ENCODE measurements at regions not wholly inside any gene's neighbourhood (a gene's known extent, or its start where the extent isn't known, plus 50 kb on each side); places are given as distances from the start of the nearest gene placed in this dataset.

GRCh38 chr18:70663141-70663540 lies 374.3 kb downstream of the SOCS6 start:
- ChIA-PET POLR2A (ENCODE audit: low non-redundant PET) (no interaction called here), CTCF (no interaction called here)
- no peaks in the 10 kb centered on the region for H3K27me3 ChIP-seq (replicated peaks; ENCODE audit: insufficient read depth, low read depth, low read length, poor library complexity)
- no peaks in the 10 kb centered on the region for H3K9me3 ChIP-seq (ENCODE audit: low read depth, low read length, poor library complexity, severe bottlenecking)
- no peaks in the 10 kb centered on the region for H3K36me3 ChIP-seq (ENCODE audit: insufficient read depth, low read length, poor library complexity, severe bottlenecking)
- H3K27ac ChIP-seq (ENCODE audit: low read depth, low read length, poor library complexity, severe bottlenecking) = no peak overlapping the region
- TF ChIP-seq, protein P1, sequence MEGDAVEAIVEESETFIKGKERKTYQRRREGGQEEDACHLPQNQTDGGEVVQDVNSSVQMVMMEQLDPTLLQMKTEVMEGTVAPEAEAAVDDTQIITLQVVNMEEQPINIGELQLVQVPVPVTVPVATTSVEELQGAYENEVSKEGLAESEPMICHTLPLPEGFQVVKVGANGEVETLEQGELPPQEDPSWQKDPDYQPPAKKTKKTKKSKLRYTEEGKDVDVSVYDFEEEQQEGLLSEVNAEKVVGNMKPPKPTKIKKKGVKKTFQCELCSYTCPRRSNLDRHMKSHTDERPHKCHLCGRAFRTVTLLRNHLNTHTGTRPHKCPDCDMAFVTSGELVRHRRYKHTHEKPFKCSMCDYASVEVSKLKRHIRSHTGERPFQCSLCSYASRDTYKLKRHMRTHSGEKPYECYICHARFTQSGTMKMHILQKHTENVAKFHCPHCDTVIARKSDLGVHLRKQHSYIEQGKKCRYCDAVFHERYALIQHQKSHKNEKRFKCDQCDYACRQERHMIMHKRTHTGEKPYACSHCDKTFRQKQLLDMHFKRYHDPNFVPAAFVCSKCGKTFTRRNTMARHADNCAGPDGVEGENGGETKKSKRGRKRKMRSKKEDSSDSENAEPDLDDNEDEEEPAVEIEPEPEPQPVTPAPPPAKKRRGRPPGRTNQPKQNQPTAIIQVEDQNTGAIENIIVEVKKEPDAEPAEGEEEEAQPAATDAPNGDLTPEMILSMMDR (conservative IDR thresholded peaks at IDR 0.05; ENCODE audit: low read depth, low read length) = no peak
- no peak for TF ChIP-seq EZH2 (IDR thresholded peaks at IDR 0.05; ENCODE audit: borderline replicate concordance, low read depth, low read length, poor library complexity, severe bottlenecking)
- DNase-seq (ENCODE audit: low spot score) = no peak
- no peak overlapping the region for H3K4me3 ChIP-seq (ENCODE audit: low read depth, low read length, poor library complexity, severe bottlenecking)
- intact Hi-C loops (cut with micrococcal nuclease; ENCODE audit: unreplicated experiment) = no loop called here
- H3K4me1 ChIP-seq (ENCODE audit: insufficient read depth, low read length, poor library complexity, severe bottlenecking) = no peaks in the 10 kb centered on the region
- no TSS peak for BruUV-seq (replicated peaks)

DNA sequence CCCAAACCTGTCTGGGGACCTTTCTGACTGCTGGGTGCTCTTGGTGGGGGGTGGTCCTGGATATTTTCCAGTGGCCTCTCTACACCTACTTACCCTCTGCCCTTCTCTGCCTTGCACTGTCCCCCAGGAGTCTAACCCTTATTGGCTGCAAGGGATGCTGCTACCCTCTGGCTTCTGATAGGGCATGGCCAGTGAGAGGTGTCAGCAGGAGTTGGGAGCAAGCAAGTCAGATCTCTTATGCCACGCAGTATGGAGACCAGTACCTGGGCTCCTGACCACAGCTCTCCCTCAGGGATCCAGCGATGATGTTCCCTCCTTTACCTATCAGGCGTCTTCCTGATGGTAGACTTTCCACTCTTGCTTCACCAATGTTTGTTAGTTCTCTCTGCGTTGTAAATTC lies 373.7 kb downstream of the SOCS6 start:
- Histone ChIP-seq H3K27me3 (replicated peaks; ENCODE audit: insufficient read depth, low read depth, low read length, poor library complexity) (no peaks in the 10 kb centered on the region), H3K4me3 (ENCODE audit: low read depth, low read length, poor library complexity, severe bottlenecking) (no peak overlapping the region), H3K27ac (ENCODE audit: low read depth, low read length, poor library complexity, severe bottlenecking) (no peak overlapping the region), H3K36me3 (ENCODE audit: insufficient read depth, low read length, poor library complexity, severe bottlenecking) (no peaks in the 10 kb centered on the region), H3K4me1 (ENCODE audit: insufficient read depth, low read length, poor library complexity, severe bottlenecking) (no peaks in the 10 kb centered on the region), H3K9me3 (ENCODE audit: low read depth, low read length, poor library complexity, severe bottlenecking) (no peaks in the 10 kb centered on the region)
- CTCF ChIA-PET = no interaction called here
- intact Hi-C loops (cut with micrococcal nuclease; ENCODE audit: unreplicated experiment) = no loop called here
- no peak for TF ChIP-seq EZH2 (IDR thresholded peaks at IDR 0.05; ENCODE audit: borderline replicate concordance, low read depth, low read length, poor library complexity, severe bottlenecking)
- TF ChIP-seq, protein P1 (conservative IDR thresholded peaks at IDR 0.05; ENCODE audit: low read depth, low read length) = no peak
- POLR2A ChIA-PET (ENCODE audit: low non-redundant PET) = no interaction called here
- DNase-seq (ENCODE audit: low spot score) = no peak
- BruUV-seq (replicated peaks) = no TSS peak

DNA sequence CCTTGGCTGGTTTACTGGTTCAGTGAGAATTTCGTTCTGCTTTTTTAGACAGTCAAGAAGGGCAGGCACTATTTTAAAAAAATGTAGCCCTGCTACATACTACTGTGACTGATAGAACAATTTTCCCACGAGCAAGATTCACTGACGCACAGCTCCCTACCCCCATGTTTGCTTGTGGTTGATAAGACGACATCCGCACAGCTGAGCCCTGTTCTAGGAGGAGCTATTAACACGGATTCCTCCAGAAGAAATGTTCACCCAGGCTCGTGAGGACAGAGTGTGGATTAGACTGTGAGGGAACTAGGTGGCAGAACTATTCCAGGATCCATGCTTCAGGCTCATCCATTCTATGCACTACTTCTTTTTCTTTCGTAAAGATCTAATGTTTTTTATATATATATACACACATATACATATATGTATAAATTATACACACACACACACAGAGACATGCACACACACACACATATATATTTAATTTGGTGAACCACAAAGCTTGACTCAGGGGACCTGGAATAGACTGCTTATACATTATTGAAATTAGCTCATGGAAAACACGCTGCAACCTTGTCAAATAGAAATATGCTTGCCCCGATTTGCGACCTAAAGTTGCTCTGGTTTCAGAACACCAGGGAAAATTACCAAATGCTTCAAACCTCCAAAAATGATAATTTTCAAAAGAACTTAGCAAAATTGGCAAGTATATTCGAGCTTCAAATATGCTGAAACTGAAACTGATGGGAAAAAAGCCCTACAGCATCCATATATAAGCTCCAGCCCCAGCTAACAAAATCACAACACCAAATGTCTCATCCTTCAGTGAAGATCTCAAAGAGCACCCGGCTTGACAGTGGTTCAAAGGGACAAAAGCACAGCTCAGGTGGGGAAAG lies 370.4 kb downstream of the SOCS6 start:
- Histone ChIP-seq H3K27ac (ENCODE audit: low read depth, low read length, poor library complexity, severe bottlenecking) (no peak overlapping the region), H3K9me3 (ENCODE audit: low read depth, low read length, poor library complexity, severe bottlenecking) (no peaks in the 10 kb centered on the region), H3K4me3 (ENCODE audit: low read depth, low read length, poor library complexity, severe bottlenecking) (no peak overlapping the region), H3K4me1 (ENCODE audit: insufficient read depth, low read length, poor library complexity, severe bottlenecking) (no peaks in the 10 kb centered on the region), H3K27me3 (replicated peaks; ENCODE audit: insufficient read depth, low read depth, low read length, poor library complexity) (no peaks in the 10 kb centered on the region), H3K36me3 (ENCODE audit: insufficient read depth, low read length, poor library complexity, severe bottlenecking) (no peaks in the 10 kb centered on the region)
- DNase-seq (ENCODE audit: low spot score) = no peak
- CTCF ChIA-PET = no interaction called here
- intact Hi-C loops (cut with micrococcal nuclease; ENCODE audit: unreplicated experiment) = no loop called here
- no TSS peak for BruUV-seq (replicated peaks)
- POLR2A ChIA-PET (ENCODE audit: low non-redundant PET) = interaction anchor here (0.5 kb wide), 1 partner anchor 96 kb away, joined by 4 read pairs; no protein-coding TSS in a partner anchor
- no peak for TF ChIP-seq EZH2 (IDR thresholded peaks at IDR 0.05; ENCODE audit: borderline replicate concordance, low read depth, low read length, poor library complexity, severe bottlenecking)
- TF ChIP-seq, protein P1 (conservative IDR thresholded peaks at IDR 0.05; ENCODE audit: low read depth, low read length) = no peak

Data from A673 (cell line).